ENCODE measurements at regions not wholly inside any gene's neighbourhood (a gene's known extent, or its start where the extent isn't known, plus 50 kb on each side); places are given as distances from the start of the nearest gene placed in this dataset.

DNA sequence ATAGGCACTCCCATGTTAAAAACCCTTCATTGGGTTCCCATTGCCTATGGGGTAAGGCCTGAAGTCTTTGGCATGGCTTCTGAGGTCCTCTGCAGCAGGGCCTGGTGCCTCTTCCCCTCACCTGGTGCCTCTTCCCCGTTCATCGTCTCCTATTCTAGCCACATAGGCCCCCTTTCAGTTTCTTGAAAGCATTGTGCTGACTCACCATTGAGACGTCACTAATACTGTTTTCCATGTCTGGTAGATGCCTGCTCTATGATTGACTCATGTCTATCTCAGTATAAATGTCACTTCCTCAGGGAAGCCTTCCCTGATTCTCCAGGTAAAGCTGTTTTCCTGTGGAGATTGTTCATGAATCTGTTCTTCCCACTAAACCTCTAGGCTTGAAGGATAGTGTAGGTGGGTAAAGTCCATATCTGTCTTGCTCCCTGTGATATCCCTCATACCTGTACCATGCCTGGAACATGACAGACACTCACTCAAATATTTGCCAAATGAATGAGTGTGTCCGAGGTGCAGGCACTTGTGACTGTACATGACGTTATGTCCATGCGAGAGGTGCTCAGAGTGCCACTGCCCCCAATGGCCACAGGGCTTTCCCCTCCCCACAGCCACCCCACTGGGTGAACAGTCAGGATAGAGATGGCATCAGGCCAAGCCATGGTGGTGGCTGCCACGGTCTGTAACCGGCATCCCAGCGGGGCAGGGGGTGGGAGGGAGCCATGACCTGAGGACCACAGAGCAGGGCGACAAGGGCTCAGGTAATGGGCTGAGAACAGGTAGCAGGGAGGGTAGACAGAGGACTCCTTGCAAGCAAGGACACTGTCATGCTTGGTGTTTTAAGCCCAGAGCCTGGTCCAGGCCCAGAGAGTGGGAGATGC lies 85.2 kb upstream of the FAM20A start:
- no peaks in the 10 kb centered on the region for H3K4me1 Mint-ChIP-seq (ENCODE audit: insufficient read depth, unreplicated experiment)
- H3K27ac Mint-ChIP-seq (ENCODE audit: low read depth, unreplicated experiment): no peak overlapping the region
- H3K4me3 Mint-ChIP-seq (ENCODE audit: unreplicated experiment): no peak overlapping the region
- H3K9me3 Mint-ChIP-seq (ENCODE audit: unreplicated experiment): peaks cover 11% of the 10 kb centered on the region
- no peaks in the 10 kb centered on the region for H3K36me3 Mint-ChIP-seq (ENCODE audit: insufficient read depth, unreplicated experiment)
- ChIA-PET CTCF (no interaction called here), POLR2A (interaction anchor here (0.6 kb wide), 1 partner anchor 120 kb away, joined by 3 read pairs; no protein-coding TSS in a partner anchor)
- no TSS peak for BruUV-seq (replicated peaks)
- intact Hi-C loops (cut with micrococcal nuclease): no loop called here
- TF ChIP-seq, protein P1, sequence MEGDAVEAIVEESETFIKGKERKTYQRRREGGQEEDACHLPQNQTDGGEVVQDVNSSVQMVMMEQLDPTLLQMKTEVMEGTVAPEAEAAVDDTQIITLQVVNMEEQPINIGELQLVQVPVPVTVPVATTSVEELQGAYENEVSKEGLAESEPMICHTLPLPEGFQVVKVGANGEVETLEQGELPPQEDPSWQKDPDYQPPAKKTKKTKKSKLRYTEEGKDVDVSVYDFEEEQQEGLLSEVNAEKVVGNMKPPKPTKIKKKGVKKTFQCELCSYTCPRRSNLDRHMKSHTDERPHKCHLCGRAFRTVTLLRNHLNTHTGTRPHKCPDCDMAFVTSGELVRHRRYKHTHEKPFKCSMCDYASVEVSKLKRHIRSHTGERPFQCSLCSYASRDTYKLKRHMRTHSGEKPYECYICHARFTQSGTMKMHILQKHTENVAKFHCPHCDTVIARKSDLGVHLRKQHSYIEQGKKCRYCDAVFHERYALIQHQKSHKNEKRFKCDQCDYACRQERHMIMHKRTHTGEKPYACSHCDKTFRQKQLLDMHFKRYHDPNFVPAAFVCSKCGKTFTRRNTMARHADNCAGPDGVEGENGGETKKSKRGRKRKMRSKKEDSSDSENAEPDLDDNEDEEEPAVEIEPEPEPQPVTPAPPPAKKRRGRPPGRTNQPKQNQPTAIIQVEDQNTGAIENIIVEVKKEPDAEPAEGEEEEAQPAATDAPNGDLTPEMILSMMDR (IDR thresholded peaks at IDR 0.05; ENCODE audit: unreplicated experiment): no peak
- H3K27me3 Mint-ChIP-seq (ENCODE audit: insufficient read depth, unreplicated experiment): no peaks in the 10 kb centered on the region
- DNase-seq (ENCODE audit: unreplicated experiment): no peak

DNA sequence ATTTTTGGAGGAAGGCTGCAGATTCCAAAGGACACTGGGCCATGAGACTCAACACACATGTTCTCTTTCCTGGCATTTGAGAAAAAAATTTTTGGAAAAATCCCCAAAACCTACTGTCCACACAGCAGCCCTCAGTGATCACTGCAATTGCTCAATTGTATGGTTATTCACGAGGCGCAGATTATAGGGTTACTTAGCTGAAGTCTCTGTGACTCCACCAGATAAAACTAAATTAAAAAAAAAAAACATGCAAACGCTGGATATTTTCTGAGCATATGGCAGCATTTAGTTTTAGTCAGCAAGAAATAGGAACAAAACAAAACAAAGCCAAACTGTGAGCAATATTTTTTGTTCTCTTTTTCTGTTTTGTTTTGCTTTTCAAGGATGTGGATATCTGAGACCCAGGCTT lies 83.8 kb upstream of the FAM20A start:
- no TSS peak for BruUV-seq (replicated peaks)
- CTCF ChIA-PET: no interaction called here
- H3K27me3 Mint-ChIP-seq (ENCODE audit: insufficient read depth, unreplicated experiment): no peaks in the 10 kb centered on the region

DNA sequence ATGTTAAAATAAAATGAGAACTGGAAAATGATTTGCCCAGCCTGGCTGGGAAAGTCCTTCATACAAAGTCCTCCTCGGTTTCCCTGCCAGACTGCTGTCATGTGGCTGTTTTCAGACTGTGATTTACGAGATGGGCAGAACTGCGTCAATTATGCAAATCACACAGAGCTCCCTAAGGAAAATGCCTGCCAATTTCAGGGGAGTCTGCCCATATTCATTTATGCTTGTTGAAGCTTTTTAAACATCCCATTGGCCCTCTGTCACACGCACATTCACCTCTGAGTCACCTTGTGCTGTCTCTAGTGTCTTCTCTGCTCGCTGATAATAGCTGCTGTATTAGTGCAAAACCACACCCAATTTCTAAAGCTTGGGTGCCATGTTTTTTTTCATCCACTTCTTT lies 81.7 kb upstream of the FAM20A start:
- Mint-ChIP-seq H3K27me3 (ENCODE audit: insufficient read depth, unreplicated experiment) (no peaks in the 10 kb centered on the region), H3K27ac (ENCODE audit: low read depth, unreplicated experiment) (no peak overlapping the region), H3K4me1 (ENCODE audit: insufficient read depth, unreplicated experiment) (no peaks in the 10 kb centered on the region), H3K36me3 (ENCODE audit: insufficient read depth, unreplicated experiment) (no peaks in the 10 kb centered on the region), H3K4me3 (ENCODE audit: unreplicated experiment) (no peak overlapping the region), H3K9me3 (ENCODE audit: unreplicated experiment) (peaks cover 11% of the 10 kb centered on the region)
- BruUV-seq (replicated peaks): no TSS peak
- TF ChIP-seq, protein P1 (IDR thresholded peaks at IDR 0.05; ENCODE audit: unreplicated experiment): no peak
- no peak for DNase-seq (ENCODE audit: unreplicated experiment)
- intact Hi-C loops (cut with micrococcal nuclease): no loop called here
- ChIA-PET CTCF (interaction anchor here (0.6 kb wide), 2 partner anchors 226 to 247 kb away, joined by 3 read pairs; no protein-coding TSS in a partner anchor), POLR2A (no interaction called here)

More for the DNA sequence above, 83.8 kb upstream of the FAM20A start:
- no peak overlapping the region for H3K27ac Mint-ChIP-seq (ENCODE audit: low read depth, unreplicated experiment)
- no peaks in the 10 kb centered on the region for H3K36me3 Mint-ChIP-seq (ENCODE audit: insufficient read depth, unreplicated experiment)
- DNase-seq (ENCODE audit: unreplicated experiment): no peak
- H3K9me3 Mint-ChIP-seq (ENCODE audit: unreplicated experiment): peaks cover 11% of the 10 kb centered on the region
- no peak overlapping the region for H3K4me3 Mint-ChIP-seq (ENCODE audit: unreplicated experiment)
- H3K4me1 Mint-ChIP-seq (ENCODE audit: insufficient read depth, unreplicated experiment): no peaks in the 10 kb centered on the region
- TF ChIP-seq, protein P1 (IDR thresholded peaks at IDR 0.05; ENCODE audit: unreplicated experiment): no peak
- POLR2A ChIA-PET: interaction anchor here (0.6 to 1.3 kb wide), 3 partner anchors 10 to 83 kb away, joined by 3 to 5 read pairs (median 5); no protein-coding TSS in a partner anchor
- intact Hi-C loops (cut with micrococcal nuclease): no loop called here

DNA sequence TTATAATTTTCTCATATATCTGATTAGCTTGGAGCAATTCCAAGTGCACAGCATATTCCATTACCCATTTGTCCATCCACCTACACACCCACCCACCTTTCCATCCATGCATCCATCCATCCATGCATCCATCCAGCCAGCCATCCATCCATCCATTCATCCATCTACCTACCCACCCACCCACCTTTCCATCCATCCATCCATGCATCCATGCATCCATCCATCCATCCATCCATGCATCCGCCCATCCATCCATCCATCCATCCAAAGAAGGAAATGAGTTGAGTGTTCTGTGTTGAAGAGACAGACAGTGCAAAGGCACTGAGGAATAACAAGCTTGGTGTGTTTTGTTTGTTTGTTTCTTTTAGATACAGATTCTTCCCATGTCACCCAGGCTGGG lies 78.7 kb upstream of the FAM20A start:
- TF ChIP-seq, protein P1 (IDR thresholded peaks at IDR 0.05; ENCODE audit: unreplicated experiment): no peak
- no peak overlapping the region for H3K27ac Mint-ChIP-seq (ENCODE audit: low read depth, unreplicated experiment)
- intact Hi-C loops (cut with micrococcal nuclease): no loop called here

More for the DNA sequence above, 78.7 kb upstream of the FAM20A start:
- ChIA-PET CTCF (no interaction called here), POLR2A (no interaction called here)
- Mint-ChIP-seq H3K4me3 (ENCODE audit: unreplicated experiment) (no peak overlapping the region), H3K9me3 (ENCODE audit: unreplicated experiment) (peaks cover 11% of the 10 kb centered on the region), H3K4me1 (ENCODE audit: insufficient read depth, unreplicated experiment) (no peaks in the 10 kb centered on the region), H3K36me3 (ENCODE audit: insufficient read depth, unreplicated experiment) (no peaks in the 10 kb centered on the region), H3K27me3 (ENCODE audit: insufficient read depth, unreplicated experiment) (no peaks in the 10 kb centered on the region)
- DNase-seq (ENCODE audit: unreplicated experiment): no peak
- no TSS peak for BruUV-seq (replicated peaks)

All from MCF 10A (cell line).